HUES48 (cell line): ENCODE measurements at regions not wholly inside any gene's neighbourhood (a gene's known extent, or its start where the extent isn't known, plus 50 kb on each side); places are given as distances from the start of the nearest gene placed in this dataset.

Source experiments
- H3K27ac ChIP-seq: one replicate; pipeline ENCODE4 v1.7.0; 2013; ENCODE audit warnings: low read depth, low read length, inconsistent platforms
- H3K27me3 ChIP-seq: 2 replicates; pipeline ENCODE4 v1.6.1; 2013; ENCODE audit warnings: mild to moderate bottlenecking, low read length; ENCODE audit not compliant: control insufficient read depth, insufficient read depth
- H3K36me3 ChIP-seq: 2 replicates; pipeline ENCODE4 v1.6.1; 2013; ENCODE audit warnings: low read length; ENCODE audit not compliant: control insufficient read depth, insufficient read depth
- H3K4me1 ChIP-seq: 2 replicates; pipeline ENCODE4 v1.6.1; 2013; ENCODE audit warnings: mild to moderate bottlenecking, low read length; ENCODE audit not compliant: control insufficient read depth, insufficient read depth
- H3K4me3 ChIP-seq: 2 replicates; pipeline ENCODE4 v1.5.1; 2013; ENCODE audit warnings: mild to moderate bottlenecking, low read depth, low read length
- H3K9ac ChIP-seq: 2 replicates; pipeline ENCODE4 v1.6.1; 2013; ENCODE audit warnings: mild to moderate bottlenecking, low read depth, low read length, moderate library complexity
- H3K9me3 ChIP-seq: 2 replicates; pipeline ENCODE4 v1.6.1; 2013; ENCODE audit warnings: low read length; ENCODE audit not compliant: control insufficient read depth, insufficient read depth

- H3K27ac ChIP-seq, result no peak overlapping the region
- no peak overlapping the region for H3K4me3 ChIP-seq
- no peak overlapping the region for H3K9ac ChIP-seq
- H3K4me1 ChIP-seq, result peaks cover 10% of the 10 kb centered on the region
- no peaks in the 10 kb centered on the region for H3K27me3 ChIP-seq
- H3K9me3 ChIP-seq, result no peaks in the 10 kb centered on the region
- no peaks in the 10 kb centered on the region for H3K36me3 ChIP-seq
These were observed 159.8 kb downstream of the HS3ST3B1 start for GRCh38 chr17:14460516-14461226.

- Histone ChIP-seq H3K27ac (peak overlapping the region; percentile 0), H3K27me3 (no peaks in the 10 kb centered on the region), H3K4me3 (no peak overlapping the region), H3K4me1 (peaks cover 10% of the 10 kb centered on the region), H3K9me3 (no peaks in the 10 kb centered on the region), H3K36me3 (no peaks in the 10 kb centered on the region), H3K9ac (no peak overlapping the region)
These were observed 159.1 kb downstream of the HS3ST3B1 start for GRCh38 chr17:14459955-14460354.

- no peak overlapping the region for H3K9ac ChIP-seq
- no peak overlapping the region for H3K27ac ChIP-seq
- H3K4me1 ChIP-seq, result peaks cover 10% of the 10 kb centered on the region
- H3K27me3 ChIP-seq, result no peaks in the 10 kb centered on the region
- H3K4me3 ChIP-seq, result no peak overlapping the region
- H3K9me3 ChIP-seq, result no peaks in the 10 kb centered on the region
- H3K36me3 ChIP-seq, result no peaks in the 10 kb centered on the region
These were observed 157.8 kb downstream of the HS3ST3B1 start for GRCh38 chr17:14458724-14459123.

- Histone ChIP-seq H3K4me3 (no peak overlapping the region), H3K27me3 (no peaks in the 10 kb centered on the region), H3K9ac (no peak overlapping the region), H3K27ac (no peak overlapping the region), H3K9me3 (no peaks in the 10 kb centered on the region), H3K36me3 (no peaks in the 10 kb centered on the region), H3K4me1 (peaks cover 3% of the 10 kb centered on the region; the same call in 1 of the 2 replicates)
These were observed 153.9 kb downstream of the HS3ST3B1 start for GRCh38 chr17:14454746-14455145.

GRCh38 chr17:14452856-14453255 lies 152.0 kb downstream of the HS3ST3B1 start:
- H3K4me1 ChIP-seq, result peaks cover 6% of the 10 kb centered on the region; the same call in 1 of the 2 replicates

GRCh38 chr17:14451729-14452191 lies 150.9 kb downstream of the HS3ST3B1 start:
- H3K9me3 ChIP-seq, result no peaks in the 10 kb centered on the region
- no peak overlapping the region for H3K27ac ChIP-seq
- peaks cover 6% of the 10 kb centered on the region; the same call in 1 of the 2 replicates for H3K4me1 ChIP-seq
- no peaks in the 10 kb centered on the region for H3K36me3 ChIP-seq
- H3K4me3 ChIP-seq, result no peak overlapping the region
- no peak overlapping the region for H3K9ac ChIP-seq
- no peaks in the 10 kb centered on the region for H3K27me3 ChIP-seq

More at GRCh38 chr17:14452856-14453255, 152.0 kb downstream of the HS3ST3B1 start:
- Histone ChIP-seq H3K27ac (no peak overlapping the region), H3K4me3 (no peak overlapping the region), H3K27me3 (no peaks in the 10 kb centered on the region), H3K9me3 (no peaks in the 10 kb centered on the region), H3K36me3 (no peaks in the 10 kb centered on the region), H3K9ac (no peak overlapping the region)

- Histone ChIP-seq H3K27me3 (no peaks in the 10 kb centered on the region), H3K36me3 (no peaks in the 10 kb centered on the region), H3K4me1 (peaks cover 6% of the 10 kb centered on the region; the same call in 1 of the 2 replicates), H3K27ac (no peak overlapping the region), H3K4me3 (no peak overlapping the region), H3K9me3 (no peaks in the 10 kb centered on the region), H3K9ac (no peak overlapping the region)
These were observed 147.9 kb downstream of the HS3ST3B1 start for GRCh38 chr17:14448818-14449217.

GRCh38 chr17:14446825-14447224 lies 145.9 kb downstream of the HS3ST3B1 start:
- H3K9me3 ChIP-seq, result no peaks in the 10 kb centered on the region
- no peak overlapping the region for H3K4me3 ChIP-seq
- H3K4me1 ChIP-seq, result peaks cover 6% of the 10 kb centered on the region; the same call in 1 of the 2 replicates
- H3K36me3 ChIP-seq, result no peaks in the 10 kb centered on the region
- no peaks in the 10 kb centered on the region for H3K27me3 ChIP-seq
- H3K27ac ChIP-seq, result no peak overlapping the region
- H3K9ac ChIP-seq, result no peak overlapping the region

- Histone ChIP-seq H3K27me3 (no peaks in the 10 kb centered on the region), H3K9me3 (no peaks in the 10 kb centered on the region), H3K9ac (no peak overlapping the region), H3K27ac (no peak overlapping the region), H3K4me3 (no peak overlapping the region), H3K4me1 (peaks cover 6% of the 10 kb centered on the region; the same call in 1 of the 2 replicates), H3K36me3 (no peaks in the 10 kb centered on the region)
These were observed 144.0 kb downstream of the HS3ST3B1 start for GRCh38 chr17:14444915-14445314.

GRCh38 chr17:14442798-14443528 lies 142.1 kb downstream of the HS3ST3B1 start:
- no peaks in the 10 kb centered on the region for H3K27me3 ChIP-seq
- no peak overlapping the region for H3K27ac ChIP-seq
- no peaks in the 10 kb centered on the region for H3K9me3 ChIP-seq
- H3K9ac ChIP-seq, result no peak overlapping the region
- H3K36me3 ChIP-seq, result no peaks in the 10 kb centered on the region
- H3K4me1 ChIP-seq, result no peaks in the 10 kb centered on the region
- H3K4me3 ChIP-seq, result no peak overlapping the region

GRCh38 chr17:14437176-14437575 lies 136.3 kb downstream of the HS3ST3B1 start:
- no peaks in the 10 kb centered on the region for H3K36me3 ChIP-seq
- H3K4me3 ChIP-seq, result no peak overlapping the region
- no peak overlapping the region for H3K9ac ChIP-seq
- no peaks in the 10 kb centered on the region for H3K27me3 ChIP-seq
- H3K9me3 ChIP-seq, result no peaks in the 10 kb centered on the region
- H3K4me1 ChIP-seq, result no peaks in the 10 kb centered on the region
- H3K27ac ChIP-seq, result no peak overlapping the region
